Activated T-helper 2 cell treated with anti-CD3 and anti-CD28 coated beads, Interferon-gamma antibody, Interleukin-2, Interleukin-4, amounts not matched to agents 10 μg/mL and 5 μg/mL and 100 μg/mL, durations not matched to agents 14 hours and 24 hours and 36 hours (primary cell): ENCODE measurements at regions not wholly inside any gene's neighbourhood (a gene's known extent, or its start where the extent isn't known, plus 50 kb on each side); places are given as distances from the start of the nearest gene placed in this dataset.

Experiments
- DNase-seq: peaks from one replicate; pipeline ENCODE4 v3.0.0; 2021; ENCODE audit warnings: low spot score
- H3K27ac Mint-ChIP-seq: one replicate; pipeline ENCODE4 v1.8.0; 2021; ENCODE audit warnings: mixed read lengths
- H3K27me3 Mint-ChIP-seq: one replicate; pipeline ENCODE4 v1.8.0; 2021; ENCODE audit warnings: low read depth, mixed read lengths
- H3K36me3 Mint-ChIP-seq: one replicate; pipeline ENCODE4 v1.8.0; 2021; ENCODE audit warnings: low read depth, mixed read lengths
- H3K4me1 Mint-ChIP-seq: one replicate; pipeline ENCODE4 v1.8.0; 2021; ENCODE audit warnings: low read depth, mixed read lengths
- H3K4me3 Mint-ChIP-seq: one replicate; pipeline ENCODE4 v1.8.0; 2021; ENCODE audit warnings: low read depth, mild to moderate bottlenecking, moderate library complexity, mixed read lengths
- H3K9me3 Mint-ChIP-seq: one replicate; pipeline ENCODE4 v1.8.0; 2021; ENCODE audit warnings: mixed read lengths
- intact Hi-C: fragments of 100-400 bp; cut with micrococcal nuclease; formaldehyde crosslinking; loops from one replicate; pipeline ENCODE4 v1.15.1; 2023

GRCh38 chr19:32200312-32201038, 144.9 kb upstream of the ZNF507 start:
- Mint-ChIP-seq H3K36me3 (no peaks in the 10 kb centered on the region), H3K27ac (no peak overlapping the region)
- intact Hi-C loops, result no loop called here

GRCh38 chr19:32201211-32201610, 144.2 kb upstream of the ZNF507 start:
- H3K9me3 Mint-ChIP-seq, result no peaks in the 10 kb centered on the region
- H3K4me1 Mint-ChIP-seq, result no peaks in the 10 kb centered on the region
- no peak for DNase-seq
- no peaks in the 10 kb centered on the region for H3K27me3 Mint-ChIP-seq
- H3K36me3 Mint-ChIP-seq, result no peaks in the 10 kb centered on the region
- intact Hi-C loops, result no loop called here
- no peak overlapping the region for H3K4me3 Mint-ChIP-seq
- H3K27ac Mint-ChIP-seq, result no peak overlapping the region

More at GRCh38 chr19:32200312-32201038, 144.9 kb upstream of the ZNF507 start:
- no peak overlapping the region for H3K4me3 Mint-ChIP-seq
- no peak for DNase-seq
- no peaks in the 10 kb centered on the region for H3K9me3 Mint-ChIP-seq
- no peaks in the 10 kb centered on the region for H3K27me3 Mint-ChIP-seq
- no peaks in the 10 kb centered on the region for H3K4me1 Mint-ChIP-seq

- Mint-ChIP-seq H3K4me1 (no peaks in the 10 kb centered on the region), H3K36me3 (no peaks in the 10 kb centered on the region), H3K27me3 (no peaks in the 10 kb centered on the region), H3K27ac (no peak overlapping the region), H3K4me3 (no peak overlapping the region), H3K9me3 (no peaks in the 10 kb centered on the region)
- intact Hi-C loops, result no loop called here
- DNase-seq, result no peak
These were observed 143.8 kb upstream of the ZNF507 start for GRCh38 chr19:32201636-32202051.

GRCh38 chr19:32202244-32202643, 143.2 kb upstream of the ZNF507 start:
- H3K36me3 Mint-ChIP-seq, result no peaks in the 10 kb centered on the region
- no peak overlapping the region for H3K27ac Mint-ChIP-seq

GRCh38 chr19:32203161-32203560, 142.2 kb upstream of the ZNF507 start:
- Mint-ChIP-seq H3K27me3 (no peaks in the 10 kb centered on the region), H3K4me3 (no peak overlapping the region), H3K36me3 (no peaks in the 10 kb centered on the region), H3K4me1 (no peaks in the 10 kb centered on the region), H3K27ac (no peak overlapping the region), H3K9me3 (no peaks in the 10 kb centered on the region)
- no peak for DNase-seq
- intact Hi-C loops, result no loop called here

More at GRCh38 chr19:32202244-32202643, 143.2 kb upstream of the ZNF507 start:
- Mint-ChIP-seq H3K27me3 (no peaks in the 10 kb centered on the region), H3K4me1 (no peaks in the 10 kb centered on the region), H3K9me3 (no peaks in the 10 kb centered on the region), H3K4me3 (no peak overlapping the region)
- DNase-seq, result no peak
- intact Hi-C loops, result no loop called here

GRCh38 chr19:32206065-32206464, 139.3 kb upstream of the ZNF507 start:
- no peak for DNase-seq
- no peak overlapping the region for H3K27ac Mint-ChIP-seq
- no peaks in the 10 kb centered on the region for H3K4me1 Mint-ChIP-seq
- peaks cover 10% of the 10 kb centered on the region for H3K9me3 Mint-ChIP-seq
- H3K4me3 Mint-ChIP-seq, result no peak overlapping the region
- no peaks in the 10 kb centered on the region for H3K27me3 Mint-ChIP-seq
- intact Hi-C loops, result no loop called here
- H3K36me3 Mint-ChIP-seq, result no peaks in the 10 kb centered on the region

GRCh38 chr19:32208060-32208459, 137.3 kb upstream of the ZNF507 start:
- Mint-ChIP-seq H3K27ac (no peak overlapping the region), H3K27me3 (peaks cover 1% of the 10 kb centered on the region), H3K9me3 (peaks cover 13% of the 10 kb centered on the region), H3K36me3 (no peaks in the 10 kb centered on the region), H3K4me1 (no peaks in the 10 kb centered on the region), H3K4me3 (no peak overlapping the region)
- intact Hi-C loops, result no loop called here
- DNase-seq, result no peak

GRCh38 chr19:32219392-32219791, 126.0 kb upstream of the ZNF507 start:
- H3K36me3 Mint-ChIP-seq, result no peaks in the 10 kb centered on the region
- H3K4me3 Mint-ChIP-seq, result no peak overlapping the region
- DNase-seq, result no peak
- intact Hi-C loops, result no loop called here
- peaks cover 5% of the 10 kb centered on the region for H3K4me1 Mint-ChIP-seq
- peaks cover 20% of the 10 kb centered on the region for H3K27me3 Mint-ChIP-seq
- H3K27ac Mint-ChIP-seq, result no peak overlapping the region
- H3K9me3 Mint-ChIP-seq, result no peaks in the 10 kb centered on the region

- Mint-ChIP-seq H3K4me1 (peaks cover 5% of the 10 kb centered on the region), H3K27ac (no peak overlapping the region), H3K27me3 (peaks cover 22% of the 10 kb centered on the region), H3K9me3 (no peaks in the 10 kb centered on the region), H3K4me3 (no peak overlapping the region), H3K36me3 (no peaks in the 10 kb centered on the region)
- intact Hi-C loops, result loop anchor here (5.0 kb wide), 2 partner anchors 863 to 1433 kb away; no protein-coding TSS in a partner anchor
- DNase-seq, result no peak
These were observed 125.4 kb upstream of the ZNF507 start for GRCh38 chr19:32219881-32220472.

GRCh38 chr19:32220951-32221350, 124.5 kb upstream of the ZNF507 start:
- H3K9me3 Mint-ChIP-seq, result no peaks in the 10 kb centered on the region
- DNase-seq, result no peak
- no peaks in the 10 kb centered on the region for H3K36me3 Mint-ChIP-seq
- peaks cover 5% of the 10 kb centered on the region for H3K4me1 Mint-ChIP-seq
- peaks cover 22% of the 10 kb centered on the region for H3K27me3 Mint-ChIP-seq
- no peak overlapping the region for H3K4me3 Mint-ChIP-seq
- no peak overlapping the region for H3K27ac Mint-ChIP-seq
- intact Hi-C loops, result loop anchor here (5.0 kb wide), 2 partner anchors 864 to 1434 kb away; no protein-coding TSS in a partner anchor

- DNase-seq, result no peak
- no peaks in the 10 kb centered on the region for H3K36me3 Mint-ChIP-seq
- intact Hi-C loops, result loop anchor here (5.0 kb wide), 2 partner anchors 865 to 1435 kb away; no protein-coding TSS in a partner anchor
- H3K4me1 Mint-ChIP-seq, result peaks cover 5% of the 10 kb centered on the region
- H3K27me3 Mint-ChIP-seq, result peaks cover 22% of the 10 kb centered on the region
- no peaks in the 10 kb centered on the region for H3K9me3 Mint-ChIP-seq
- H3K27ac Mint-ChIP-seq, result no peak overlapping the region
- no peak overlapping the region for H3K4me3 Mint-ChIP-seq
These were observed 122.9 kb upstream of the ZNF507 start for GRCh38 chr19:32222556-32222955.

GRCh38 chr19:32223106-32223505, 122.3 kb upstream of the ZNF507 start:
- H3K27me3 Mint-ChIP-seq, result peaks cover 22% of the 10 kb centered on the region
- peaks cover 5% of the 10 kb centered on the region for H3K4me1 Mint-ChIP-seq
- intact Hi-C loops, result loop anchor here (5.0 kb wide), 2 partner anchors 866 to 1436 kb away; no protein-coding TSS in a partner anchor
- no peak overlapping the region for H3K4me3 Mint-ChIP-seq
- no peaks in the 10 kb centered on the region for H3K9me3 Mint-ChIP-seq
- no peak overlapping the region for H3K27ac Mint-ChIP-seq
- DNase-seq, result no peak
- no peaks in the 10 kb centered on the region for H3K36me3 Mint-ChIP-seq
